ENCODE measurements at regions not wholly inside any gene's neighbourhood (a gene's known extent, or its start where the extent isn't known, plus 50 kb on each side); places are given as distances from the start of the nearest gene placed in this dataset.

DNA sequence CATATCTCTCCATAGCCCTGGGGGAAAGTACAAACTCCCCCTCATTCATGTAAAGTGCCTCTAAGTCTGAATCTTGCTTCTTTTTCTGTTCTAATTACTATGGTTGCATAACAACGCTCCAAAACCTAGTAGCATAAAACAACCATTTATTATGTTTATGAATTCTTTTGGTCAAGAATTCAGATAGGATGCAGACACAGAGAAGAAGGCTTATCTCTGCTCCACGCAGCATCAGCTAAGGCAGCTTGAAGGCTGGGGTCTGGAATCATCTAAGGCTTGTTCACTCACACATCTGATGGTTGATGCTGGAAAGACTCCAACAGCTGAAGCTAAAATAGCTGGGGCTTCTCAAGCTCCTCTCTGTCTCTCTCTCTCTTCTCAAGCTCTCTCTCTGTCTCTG, 564.5 kb downstream of the ZNF674 start:
- H3K9ac ChIP-seq (ENCODE audit: low read depth, low read length): no peak overlapping the region
- no peaks in the 10 kb centered on the region for H4K20me1 ChIP-seq (ENCODE audit: insufficient read depth, low read length)
- DNase-seq (no peak), ATAC-seq (ENCODE audit: insufficient read depth, low read depth) (no peak)
- no peaks in the 10 kb centered on the region for H3K36me3 ChIP-seq (ENCODE audit: insufficient read depth, low read length)
- no peaks in the 10 kb centered on the region for H3K79me2 ChIP-seq (ENCODE audit: insufficient read depth, low read length)
- H3K27me3 ChIP-seq (ENCODE audit: insufficient read depth, low read length, poor library complexity): no peaks in the 10 kb centered on the region
- H3K4me2 ChIP-seq (ENCODE audit: insufficient read depth, low read length): no peak overlapping the region
- H3K9me3 ChIP-seq (ENCODE audit: insufficient read depth, low read length, severe bottlenecking): no peaks in the 10 kb centered on the region
- no peak overlapping the region for H2AFZ ChIP-seq (ENCODE audit: low read depth, low read length)
- H3K27ac ChIP-seq (ENCODE audit: low read length): no peak overlapping the region
- H3K4me3 ChIP-seq (ENCODE audit: low read depth in 1 of 2, low read length in 2 of 2): no peak overlapping the region
- no peak for TF ChIP-seq EZH2 (IDR thresholded peaks at IDR 0.05; ENCODE audit: borderline replicate concordance, low read depth, low read length, severe bottlenecking)
- TF ChIP-seq, protein P1, sequence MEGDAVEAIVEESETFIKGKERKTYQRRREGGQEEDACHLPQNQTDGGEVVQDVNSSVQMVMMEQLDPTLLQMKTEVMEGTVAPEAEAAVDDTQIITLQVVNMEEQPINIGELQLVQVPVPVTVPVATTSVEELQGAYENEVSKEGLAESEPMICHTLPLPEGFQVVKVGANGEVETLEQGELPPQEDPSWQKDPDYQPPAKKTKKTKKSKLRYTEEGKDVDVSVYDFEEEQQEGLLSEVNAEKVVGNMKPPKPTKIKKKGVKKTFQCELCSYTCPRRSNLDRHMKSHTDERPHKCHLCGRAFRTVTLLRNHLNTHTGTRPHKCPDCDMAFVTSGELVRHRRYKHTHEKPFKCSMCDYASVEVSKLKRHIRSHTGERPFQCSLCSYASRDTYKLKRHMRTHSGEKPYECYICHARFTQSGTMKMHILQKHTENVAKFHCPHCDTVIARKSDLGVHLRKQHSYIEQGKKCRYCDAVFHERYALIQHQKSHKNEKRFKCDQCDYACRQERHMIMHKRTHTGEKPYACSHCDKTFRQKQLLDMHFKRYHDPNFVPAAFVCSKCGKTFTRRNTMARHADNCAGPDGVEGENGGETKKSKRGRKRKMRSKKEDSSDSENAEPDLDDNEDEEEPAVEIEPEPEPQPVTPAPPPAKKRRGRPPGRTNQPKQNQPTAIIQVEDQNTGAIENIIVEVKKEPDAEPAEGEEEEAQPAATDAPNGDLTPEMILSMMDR (IDR thresholded peaks at IDR 0.05; ENCODE audit: borderline replicate concordance, extremely low read depth, low read length, poor library complexity, severe bottlenecking): no peak
- H3K4me1 ChIP-seq (ENCODE audit: insufficient read depth, low read length): no peaks in the 10 kb centered on the region

GRCh38 chrX:45975633-45976032, 569.6 kb downstream of the ZNF674 start:
- TF ChIP-seq, protein P1 (IDR thresholded peaks at IDR 0.05; ENCODE audit: borderline replicate concordance, extremely low read depth, low read length, poor library complexity, severe bottlenecking): no peak
- no peak for TF ChIP-seq EZH2 (IDR thresholded peaks at IDR 0.05; ENCODE audit: borderline replicate concordance, low read depth, low read length, severe bottlenecking)
- Histone ChIP-seq H2AFZ (ENCODE audit: low read depth, low read length) (no peak overlapping the region), H3K27me3 (ENCODE audit: insufficient read depth, low read length, poor library complexity) (no peaks in the 10 kb centered on the region), H3K36me3 (ENCODE audit: insufficient read depth, low read length) (no peaks in the 10 kb centered on the region), H3K79me2 (ENCODE audit: insufficient read depth, low read length) (no peaks in the 10 kb centered on the region), H3K4me3 (ENCODE audit: low read depth in 1 of 2, low read length in 2 of 2) (no peak overlapping the region), H3K4me2 (ENCODE audit: insufficient read depth, low read length) (no peak overlapping the region), H3K9me3 (ENCODE audit: insufficient read depth, low read length, severe bottlenecking) (no peaks in the 10 kb centered on the region), H3K4me1 (ENCODE audit: insufficient read depth, low read length) (no peaks in the 10 kb centered on the region), H3K9ac (ENCODE audit: low read depth, low read length) (no peak overlapping the region), H3K27ac (ENCODE audit: low read length) (no peak overlapping the region), H4K20me1 (ENCODE audit: insufficient read depth, low read length) (no peaks in the 10 kb centered on the region)
- DNase-seq (no peak), ATAC-seq (ENCODE audit: insufficient read depth, low read depth) (no peak)

DNA sequence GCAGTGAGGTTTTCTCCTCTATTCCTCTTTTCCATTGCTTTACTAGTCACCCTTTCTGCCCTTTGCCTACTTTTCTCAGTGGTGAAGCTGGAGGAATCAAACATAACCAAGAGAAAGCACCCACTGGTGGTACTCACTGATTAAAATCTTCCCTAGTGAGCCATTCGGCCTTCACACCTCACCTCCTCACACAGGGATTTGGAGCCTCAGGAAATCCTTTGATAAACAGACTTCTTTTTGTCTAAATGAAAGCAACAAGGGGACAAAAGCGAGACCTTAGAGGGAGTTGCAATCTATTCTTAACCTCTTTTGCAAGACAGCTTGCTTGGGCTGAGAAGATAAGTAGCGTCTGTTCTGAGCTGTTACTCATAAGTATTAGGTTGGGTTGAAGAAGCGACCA, 572.6 kb downstream of the ZNF674 start:
- Histone ChIP-seq H4K20me1 (ENCODE audit: insufficient read depth, low read length) (no peaks in the 10 kb centered on the region), H3K9me3 (ENCODE audit: insufficient read depth, low read length, severe bottlenecking) (no peaks in the 10 kb centered on the region), H3K9ac (ENCODE audit: low read depth, low read length) (no peak overlapping the region), H3K36me3 (ENCODE audit: insufficient read depth, low read length) (no peaks in the 10 kb centered on the region), H3K4me3 (ENCODE audit: low read depth in 1 of 2, low read length in 2 of 2) (no peak overlapping the region), H2AFZ (ENCODE audit: low read depth, low read length) (no peak overlapping the region), H3K27ac (ENCODE audit: low read length) (no peak overlapping the region), H3K79me2 (ENCODE audit: insufficient read depth, low read length) (no peaks in the 10 kb centered on the region), H3K4me2 (ENCODE audit: insufficient read depth, low read length) (no peak overlapping the region), H3K4me1 (ENCODE audit: insufficient read depth, low read length) (no peaks in the 10 kb centered on the region), H3K27me3 (ENCODE audit: insufficient read depth, low read length, poor library complexity) (no peaks in the 10 kb centered on the region)
- ATAC-seq (ENCODE audit: insufficient read depth, low read depth): no peak
- DNase-seq: no peak
- TF ChIP-seq, protein P1 (IDR thresholded peaks at IDR 0.05; ENCODE audit: borderline replicate concordance, extremely low read depth, low read length, poor library complexity, severe bottlenecking): no peak
- no peak for TF ChIP-seq EZH2 (IDR thresholded peaks at IDR 0.05; ENCODE audit: borderline replicate concordance, low read depth, low read length, severe bottlenecking)

GRCh38 chrX:45959567-45959966, 585.7 kb downstream of the ZNF674 start:
- Histone ChIP-seq H3K27me3 (ENCODE audit: insufficient read depth, low read length, poor library complexity) (no peaks in the 10 kb centered on the region), H3K4me1 (ENCODE audit: insufficient read depth, low read length) (no peaks in the 10 kb centered on the region), H3K4me2 (ENCODE audit: insufficient read depth, low read length) (no peak overlapping the region), H3K9me3 (ENCODE audit: insufficient read depth, low read length, severe bottlenecking) (no peaks in the 10 kb centered on the region), H3K9ac (ENCODE audit: low read depth, low read length) (no peak overlapping the region), H4K20me1 (ENCODE audit: insufficient read depth, low read length) (no peaks in the 10 kb centered on the region), H3K27ac (ENCODE audit: low read length) (no peak overlapping the region), H3K4me3 (ENCODE audit: low read depth in 1 of 2, low read length in 2 of 2) (no peak overlapping the region), H2AFZ (ENCODE audit: low read depth, low read length) (no peak overlapping the region), H3K36me3 (ENCODE audit: insufficient read depth, low read length) (no peaks in the 10 kb centered on the region), H3K79me2 (ENCODE audit: insufficient read depth, low read length) (no peaks in the 10 kb centered on the region)
- no peak for ATAC-seq (ENCODE audit: insufficient read depth, low read depth)
- TF ChIP-seq, protein P1 (IDR thresholded peaks at IDR 0.05; ENCODE audit: borderline replicate concordance, extremely low read depth, low read length, poor library complexity, severe bottlenecking): no peak
- TF ChIP-seq EZH2 (IDR thresholded peaks at IDR 0.05; ENCODE audit: borderline replicate concordance, low read depth, low read length, severe bottlenecking): no peak
- no peak for DNase-seq
